Amniotic stem cell (primary cell): ENCODE measurements at regions not wholly inside any gene's neighbourhood (a gene's known extent, or its start where the extent isn't known, plus 50 kb on each side); places are given as distances from the start of the nearest gene placed in this dataset.
"Not testable (repeated sequence)": the region's sequence is repeated elsewhere in the genome, so short reads cannot be mapped to it uniquely, and the experiment has no call there.

Experiments
- DNase-seq: peaks from one replicate; lab custom pipeline; 2025; lab: John Stamatoyannopoulos, UW

- no peak for DNase-seq
Observed at GRCh38 chr9:106218854-106219253, 524.5 kb downstream of the TMEM38B start.

- DNase-seq: no peak
Observed at GRCh38 chr9:106220415-106220814, 526.1 kb downstream of the TMEM38B start.

- DNase-seq: no peak
Observed at GRCh38 chr9:106228861-106229260, 534.5 kb downstream of the TMEM38B start.

GRCh38 chr9:106233116-106233515 lies 538.8 kb downstream of the TMEM38B start:
- DNase-seq: no peak

GRCh38 chr9:106260908-106261307 lies 566.6 kb downstream of the TMEM38B start:
- DNase-seq: not testable (repeated sequence)

GRCh38 chr9:106277966-106278365 lies 583.6 kb downstream of the TMEM38B start:
- no peak for DNase-seq

GRCh38 chr9:106283769-106284168 lies 579.2 kb upstream of the ZNF462 start:
- no peak for DNase-seq

- no peak for DNase-seq
Observed at GRCh38 chr9:106284296-106284695, 578.7 kb upstream of the ZNF462 start.

- DNase-seq: no peak
Observed at GRCh38 chr9:106286249-106286648, 576.7 kb upstream of the ZNF462 start.

GRCh38 chr9:106287091-106287631 lies 575.8 kb upstream of the ZNF462 start:
- no peak for DNase-seq

GRCh38 chr9:106287731-106288130 lies 575.2 kb upstream of the ZNF462 start:
- no peak for DNase-seq

GRCh38 chr9:106288689-106289088 lies 574.3 kb upstream of the ZNF462 start:
- DNase-seq: no peak

- no peak for DNase-seq
Observed at GRCh38 chr9:106291786-106292185, 571.2 kb upstream of the ZNF462 start.

- DNase-seq: no peak
Observed at GRCh38 chr9:106296426-106296825, 566.5 kb upstream of the ZNF462 start.

- no peak for DNase-seq
Observed at GRCh38 chr9:106298997-106299396, 564.0 kb upstream of the ZNF462 start.

- no peak for DNase-seq
Observed at GRCh38 chr9:106304401-106304920, 558.5 kb upstream of the ZNF462 start.

GRCh38 chr9:106305428-106306133 lies 557.4 kb upstream of the ZNF462 start:
- no peak for DNase-seq

GRCh38 chr9:106307670-106308069 lies 555.3 kb upstream of the ZNF462 start:
- DNase-seq: no peak

- no peak for DNase-seq
Observed at GRCh38 chr9:106309925-106310324, 553.0 kb upstream of the ZNF462 start.

- DNase-seq: no peak
Observed at GRCh38 chr9:106310782-106311181, 552.2 kb upstream of the ZNF462 start.

- no peak for DNase-seq
Observed at GRCh38 chr9:106312906-106313305, 550.1 kb upstream of the ZNF462 start.

GRCh38 chr9:106314476-106314875 lies 548.5 kb upstream of the ZNF462 start:
- DNase-seq: no peak

GRCh38 chr9:106321394-106322180 lies 541.4 kb upstream of the ZNF462 start:
- DNase-seq: no peak
